Prostate gland (tissue), 2 donors: ENCODE measurements at regions not wholly inside any gene's neighbourhood (a gene's known extent, or its start where the extent isn't known, plus 50 kb on each side); places are given as distances from the start of the nearest gene placed in this dataset.
"Not testable (repeated sequence)": the region's sequence is repeated elsewhere in the genome, so short reads cannot be mapped to it uniquely, and the experiment has no call there.

ENCODE experiments used
- DNase-seq: peaks from one replicate; pipeline ENCODE4 v3.0.0-alpha.2; 2019; ENCODE audit warnings: low spot score
- H3K27ac ChIP-seq, 2 donors: fragments of 200-600 bp; sonication (generic); 2 replicates each; pipeline ENCODE4 v1.5.1; 2017 to 2019
- H3K27me3 ChIP-seq: fragments of 200-600 bp; sonication (generic); replicated peaks from 2 replicates; pipeline ENCODE4 v1.5.1; 2019; ENCODE audit not compliant: insufficient read depth
- H3K36me3 ChIP-seq, 2 donors: fragments of 200-600 bp; sonication (generic); 1 replicate in 1 of 2; 2 replicates in 1 of 2; pipeline versions ENCODE4 v1.5.1 to v1.8.1; 2017 to 2019
- H3K4me1 ChIP-seq: fragments of 200-600 bp; sonication (generic); replicated peaks from 2 replicates; pipeline ENCODE4 v1.5.1; 2019
- H3K4me3 ChIP-seq, 2 donors: fragments of 200-600 bp; sonication (generic); 2 replicates each; pipeline ENCODE4 v1.5.1; 2017 to 2019
- H3K9me3 ChIP-seq: fragments of 200-600 bp; sonication (generic); 2 replicates; pipeline ENCODE4 v1.5.1; 2017
- CTCF ChIP-seq, 4 experiments: fragments of 200-600 bp in 2 of 4; fragments of 450-650 bp in 2 of 4; sonication (generic) in 2 of 4; IDR thresholded peaks; 1 replicate in 3 of 4; 2 replicates in 1 of 4; pipeline ENCODE4 v1.5.1; 2016 to 2019; ENCODE audit warnings: antibody characterized with exemption in 4 of 4, mild to moderate bottlenecking in 2 of 4, moderate library complexity in 2 of 4
- POLR2A ChIP-seq: fragments of 450-650 bp; IDR thresholded peaks from one replicate; pipeline ENCODE4 v1.6.1; 2016; ENCODE audit warnings: antibody characterized with exemption, mild to moderate bottlenecking
- POLR2AphosphoS5 ChIP-seq: sonication (generic); formaldehyde crosslinking; IDR thresholded peaks from one replicate; pipeline ENCODE4 v1.6.1; 2017; ENCODE audit warnings: antibody characterized with exemption
- WGBS: methylation state at CpG from one replicate; pipeline ENCODE4 v1.1.5; 2018; 5-methylcytosine and 5-hydroxymethylcytosine counted together
- intact Hi-C: fragments of 100-400 bp; cut with DNase I; formaldehyde crosslinking; loops from one replicate; pipeline ENCODE4 v1.14.2; 2022
- small RNA-seq, 2 donors: library from RNA; depleted of rRNA; stranded (forward); fragments of <200 nt; gene quantifications; one replicate each; pipeline ENCODE3, GENCODE V24; 2016

DNA sequence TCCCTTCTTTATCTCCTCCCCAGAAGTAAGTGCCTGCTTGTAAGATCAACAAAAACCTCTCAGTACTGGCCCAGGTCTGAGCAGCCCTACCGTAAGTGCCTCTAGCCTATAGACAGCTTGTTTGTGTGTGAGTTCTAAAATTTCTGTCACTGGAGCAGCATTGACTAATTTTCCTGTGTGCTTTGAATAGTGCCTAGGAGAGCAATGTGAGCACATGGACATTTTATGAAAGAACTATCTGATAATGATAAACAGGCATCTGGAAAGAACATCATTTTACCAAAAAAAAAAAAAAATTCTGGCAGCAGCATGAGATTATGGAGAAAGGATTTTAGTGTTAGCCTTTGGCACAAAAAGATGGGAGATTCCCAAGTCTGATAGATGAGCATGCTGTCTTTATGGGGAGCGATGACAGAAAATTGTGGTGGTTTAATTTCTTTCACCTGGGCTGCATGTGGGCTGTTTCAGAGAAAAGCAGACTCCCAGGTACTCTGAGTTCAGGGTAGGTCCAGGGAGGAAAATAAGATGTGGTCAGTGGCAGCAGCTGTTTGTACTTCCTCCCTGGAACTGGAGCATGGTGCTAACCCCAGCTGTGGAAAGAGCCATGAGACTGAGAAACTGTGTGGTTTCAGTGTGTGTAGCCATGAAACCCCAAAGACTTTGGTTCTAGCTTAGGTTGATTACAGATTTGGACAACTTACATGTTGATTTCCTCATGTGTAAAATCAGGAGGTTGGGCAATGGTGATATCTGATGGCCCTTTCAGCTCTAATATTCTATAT is 419.9 kb downstream of the NTRK2 start:
- 27% methylated on average over 2 of the region's 2 CpGs for WGBS
- TF ChIP-seq POLR2AphosphoS5 (no peak), CTCF (IDR thresholded peaks at IDR 0.05) (no peak), POLR2A (no peak)
- intact Hi-C loops = no loop called here
- Histone ChIP-seq H3K27ac (no peak overlapping the region), H3K9me3 (no peaks in the 10 kb centered on the region), H3K4me1 (no peaks in the 10 kb centered on the region), H3K4me3 (no peak overlapping the region), H3K27me3 (no peaks in the 10 kb centered on the region), H3K36me3 (no peaks in the 10 kb centered on the region)
- DNase-seq = no peak

- Histone ChIP-seq H3K27me3 (no peaks in the 10 kb centered on the region), H3K9me3 (no peaks in the 10 kb centered on the region), H3K36me3 (no peaks in the 10 kb centered on the region), H3K27ac (no peak overlapping the region), H3K4me3 (no peak overlapping the region), H3K4me1 (no peaks in the 10 kb centered on the region)
- no peak for TF ChIP-seq POLR2AphosphoS5
- TF ChIP-seq CTCF (IDR thresholded peaks at IDR 0.05) = no peak
- no peak for TF ChIP-seq POLR2A
- no peak for DNase-seq
- 91% methylated on average over 3 of the region's 3 CpGs for WGBS
- intact Hi-C loops = no loop called here
Measured at GRCh38 chr9:85081963-85082362, 412.4 kb downstream of the NTRK2 start.

DNA sequence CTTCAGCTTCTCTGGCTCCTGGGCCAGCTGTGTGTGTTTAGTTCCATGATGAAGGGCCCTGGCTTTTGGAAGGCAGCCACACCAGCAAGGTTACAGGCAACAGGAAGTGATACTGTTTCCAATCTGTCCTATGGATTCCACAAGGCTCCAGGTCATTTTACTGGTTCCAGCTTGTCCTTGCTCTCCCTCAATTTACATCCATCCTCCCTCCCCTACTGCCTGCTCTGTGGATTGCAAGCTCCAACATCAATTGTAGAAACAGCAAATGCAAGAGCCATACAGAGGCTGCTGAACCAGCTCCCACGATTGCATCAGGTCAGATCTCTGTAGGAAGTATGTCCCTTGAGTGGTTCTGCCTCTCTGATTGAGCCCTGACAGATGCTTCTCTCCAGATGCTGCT is 409.8 kb downstream of the NTRK2 start:
- Histone ChIP-seq H3K4me1 (no peaks in the 10 kb centered on the region), H3K27me3 (no peaks in the 10 kb centered on the region), H3K9me3 (no peaks in the 10 kb centered on the region), H3K27ac (no peak overlapping the region), H3K4me3 (no peak overlapping the region), H3K36me3 (no peaks in the 10 kb centered on the region)
- 76% methylated on average over 1 of the region's 1 CpG for WGBS
- intact Hi-C loops = no loop called here
- TF ChIP-seq POLR2A (no peak), CTCF (IDR thresholded peaks at IDR 0.05) (no peak), POLR2AphosphoS5 (no peak)
- DNase-seq = no peak

- Histone ChIP-seq H3K27ac (no peak overlapping the region), H3K36me3 (no peaks in the 10 kb centered on the region), H3K27me3 (no peaks in the 10 kb centered on the region), H3K4me1 (no peaks in the 10 kb centered on the region), H3K9me3 (no peaks in the 10 kb centered on the region), H3K4me3 (no peak overlapping the region)
- WGBS = 82% methylated on average over 5 of the region's 5 CpGs
- intact Hi-C loops = no loop called here
- no peak for DNase-seq
- TF ChIP-seq CTCF (IDR thresholded peaks at IDR 0.05) (no peak), POLR2AphosphoS5 (no peak), POLR2A (no peak)
Measured at GRCh38 chr9:85077944-85078343, 408.4 kb downstream of the NTRK2 start.

DNA sequence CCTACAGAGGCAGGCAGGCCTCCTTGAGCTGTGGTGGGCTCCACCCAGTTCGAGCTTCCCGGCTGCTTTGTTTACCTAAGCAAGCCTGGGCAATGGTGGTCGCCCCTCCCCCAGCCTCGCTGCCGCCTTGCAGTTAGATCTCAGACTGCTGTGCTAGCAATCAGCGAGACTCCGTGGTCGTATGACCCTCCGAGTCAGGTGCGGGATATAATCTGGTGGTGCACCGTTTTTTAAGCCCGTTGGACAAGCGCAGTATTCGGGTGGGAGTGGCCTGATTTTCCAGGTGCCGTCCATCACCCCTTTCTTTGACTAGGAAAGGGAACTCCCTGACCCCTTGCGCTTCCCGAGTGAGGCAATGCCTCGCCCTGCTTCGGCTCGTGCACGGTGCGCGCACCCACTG is 407.6 kb downstream of the NTRK2 start:
- intact Hi-C loops, DNase-seq, H3K27me3 ChIP-seq, H3K4me1 ChIP-seq, H3K9me3 ChIP-seq, H3K4me3 ChIP-seq, H3K36me3 ChIP-seq, H3K27ac ChIP-seq: not testable (repeated sequence)
- 55% methylated on average over 13 of the region's 23 CpGs for WGBS

Small RNA genes in the stretch of these regions (small RNA-seq; reads per million reads assigned to genes)
- gene UBE2V1P10 = 0 reads per million in 2 donors
